IPS DF 4.7 (cell line): ENCODE measurements at regions not wholly inside any gene's neighbourhood (a gene's known extent, or its start where the extent isn't known, plus 50 kb on each side); places are given as distances from the start of the nearest gene placed in this dataset.
"Not testable (repeated sequence)": the region's sequence is repeated elsewhere in the genome, so short reads cannot be mapped to it uniquely, and the experiment has no call there.

ENCODE experiments used
- DNase-seq: peaks from one replicate; pipeline ENCODE4 v3.0.0-alpha.2; 2013; ENCODE audit warnings: low spot score; ENCODE audit errors: extremely low read depth

GRCh38 chr6:121858986-121859385, 423.5 kb downstream of the GJA1 start:
- DNase-seq, result no peak

- DNase-seq, result no peak
Measured at GRCh38 chr6:121865811-121866210, 430.4 kb downstream of the GJA1 start.

GRCh38 chr6:121867095-121867494, 431.6 kb downstream of the GJA1 start:
- no peak for DNase-seq

GRCh38 chr6:121868206-121868605, 432.8 kb downstream of the GJA1 start:
- no peak for DNase-seq

- DNase-seq, result no peak
Measured at GRCh38 chr6:121873595-121873994, 438.1 kb downstream of the GJA1 start.

- DNase-seq, result no peak
Measured at GRCh38 chr6:121876721-121877120, 441.3 kb downstream of the GJA1 start.

- no peak for DNase-seq
Measured at GRCh38 chr6:121879149-121879548, 443.7 kb downstream of the GJA1 start.

- no peak for DNase-seq
Measured at GRCh38 chr6:121880831-121881230, 445.4 kb downstream of the GJA1 start.

- DNase-seq, result no peak
Measured at GRCh38 chr6:121881974-121882667, 446.7 kb downstream of the GJA1 start.

GRCh38 chr6:121884091-121884490, 448.6 kb downstream of the GJA1 start:
- no peak for DNase-seq

GRCh38 chr6:121884620-121885019, 449.2 kb downstream of the GJA1 start:
- no peak for DNase-seq

- DNase-seq, result no peak
Measured at GRCh38 chr6:121885399-121886152, 450.1 kb downstream of the GJA1 start.

GRCh38 chr6:121886223-121886830, 450.9 kb downstream of the GJA1 start:
- DNase-seq, result no peak

- no peak for DNase-seq
Measured at GRCh38 chr6:121887724-121888123, 452.3 kb downstream of the GJA1 start.

- no peak for DNase-seq
Measured at GRCh38 chr6:121890307-121890910, 455.0 kb downstream of the GJA1 start.

GRCh38 chr6:121895731-121896130, 460.3 kb downstream of the GJA1 start:
- not testable (repeated sequence) for DNase-seq

- DNase-seq, result no peak
Measured at GRCh38 chr6:121896363-121896762, 460.9 kb downstream of the GJA1 start.

GRCh38 chr6:121896771-121897170, 461.3 kb downstream of the GJA1 start:
- no peak for DNase-seq

- no peak for DNase-seq
Measured at GRCh38 chr6:121897337-121897760, 461.9 kb downstream of the GJA1 start.

- no peak for DNase-seq
Measured at GRCh38 chr6:121901432-121901831, 466.0 kb downstream of the GJA1 start.

GRCh38 chr6:121904559-121904958, 469.1 kb downstream of the GJA1 start:
- DNase-seq, result no peak

- no peak for DNase-seq
Measured at GRCh38 chr6:121912905-121913304, 477.5 kb downstream of the GJA1 start.
